CD14-positive monocyte (primary cell): ENCODE measurements at regions not wholly inside any gene's neighbourhood (a gene's known extent, or its start where the extent isn't known, plus 50 kb on each side); places are given as distances from the start of the nearest gene placed in this dataset.

ENCODE experiments used
- DNase-seq, 3 donors: peaks; one replicate each; pipeline ENCODE4 v3.0.0-alpha.2; 2011 to 2022
- H2AFZ ChIP-seq: 2 replicates; pipeline ENCODE4 v1.6.0; 2012; ENCODE audit warnings: mild to moderate bottlenecking, low read depth, low read length, inconsistent platforms; ENCODE audit not compliant: insufficient read depth, poor library complexity, severe bottlenecking
- H3K27ac ChIP-seq, 2 donors: 1 replicate in 1 of 2; 2 replicates in 1 of 2; pipeline ENCODE4 v1.5.1; 2012 to 2013; ENCODE audit warnings: low read length in 2 of 2, control low read depth in 1 of 2, inconsistent platforms in 1 of 2, low read depth in 1 of 2, mild to moderate bottlenecking in 1 of 2
- H3K27me3 ChIP-seq, 2 donors: one replicate each; pipeline versions ENCODE4 v1.6.0 to v1.6.1; 2011 to 2013; ENCODE audit warnings: low read length in 2 of 2; ENCODE audit not compliant: control insufficient read depth in 2 of 2, insufficient read depth in 2 of 2
- H3K36me3 ChIP-seq, 2 donors: replicated peaks in 1 of 2; 1 replicate in 1 of 2; 2 replicates in 1 of 2; pipeline versions ENCODE4 v1.5.1 to v1.6.1; 2012 to 2013; ENCODE audit warnings: low read length in 2 of 2, control low read depth in 1 of 2, inconsistent platforms in 1 of 2, mild to moderate bottlenecking in 1 of 2; ENCODE audit not compliant: insufficient read depth in 2 of 2, control insufficient read depth in 1 of 2
- H3K4me1 ChIP-seq, 2 donors: 1 replicate in 1 of 2; 2 replicates in 1 of 2; pipeline versions ENCODE4 v1.5.1 to v1.6.1; 2012 to 2013; ENCODE audit warnings: low read length in 2 of 2, control low read depth in 1 of 2, inconsistent platforms in 1 of 2, mild to moderate bottlenecking in 1 of 2, moderate library complexity in 1 of 2; ENCODE audit not compliant: insufficient read depth in 2 of 2, control insufficient read depth in 1 of 2
- H3K4me2 ChIP-seq: replicated peaks from 2 replicates; pipeline ENCODE3; 2012; ENCODE audit warnings: low read length, moderate library complexity, mild to moderate bottlenecking; ENCODE audit not compliant: poor library complexity, severe bottlenecking; ENCODE audit errors: extremely low read depth
- H3K4me3 ChIP-seq, 3 experiments: fragments of 200-600 bp in 1 of 3; sonication (generic) in 1 of 3; replicated peaks in 1 of 3; 1 replicate in 2 of 3; 2 replicates in 1 of 3; pipeline ENCODE4 v1.5.1; 2011 to 2013; ENCODE audit warnings: low read length in 3 of 3, mild to moderate bottlenecking in 3 of 3, control low read depth in 2 of 3, low read depth in 2 of 3, inconsistent platforms in 1 of 3, moderate library complexity in 1 of 3
- H3K79me2 ChIP-seq: 2 replicates; pipeline ENCODE4 v1.6.0; 2012; ENCODE audit warnings: mild to moderate bottlenecking, control low read depth, inconsistent platforms, low read length, moderate library complexity; ENCODE audit not compliant: insufficient read depth
- H3K9ac ChIP-seq: 2 replicates; pipeline ENCODE4 v1.6.0; 2017; ENCODE audit warnings: low read length, mild to moderate bottlenecking; ENCODE audit not compliant: insufficient read depth, poor library complexity, severe bottlenecking
- H3K9me3 ChIP-seq, 2 donors: replicated peaks in 1 of 2; 1 replicate in 1 of 2; 2 replicates in 1 of 2; pipeline versions ENCODE4 v1.5.1 to v1.6.1; 2012 to 2013; ENCODE audit warnings: low read length in 2 of 2, control low read depth in 1 of 2; ENCODE audit not compliant: control insufficient read depth in 1 of 2, insufficient read depth in 1 of 2
- H4K20me1 ChIP-seq: 2 replicates; pipeline ENCODE4 v1.6.0; 2012; ENCODE audit warnings: mild to moderate bottlenecking, low read length, control low read depth, moderate library complexity; ENCODE audit not compliant: insufficient read depth
- H3K27ac Mint-ChIP-seq, 7 donors: one replicate each; pipeline ENCODE4 v1.8.0; 2020; ENCODE audit warnings: mild to moderate bottlenecking in 7 of 7, mixed read lengths in 7 of 7, moderate library complexity in 6 of 7, inconsistent platforms in 2 of 7
- H3K27me3 Mint-ChIP-seq, 3 donors: one replicate each; pipeline ENCODE4 v1.8.0; 2021 to 2022; ENCODE audit warnings: low read depth in 3 of 3, mild to moderate bottlenecking in 3 of 3, mixed read lengths in 3 of 3, moderate library complexity in 3 of 3, inconsistent platforms in 1 of 3
- H3K36me3 Mint-ChIP-seq, 2 donors: one replicate each; pipeline ENCODE4 v1.8.0; 2020; ENCODE audit warnings: mixed read lengths in 2 of 2, inconsistent platforms in 1 of 2, mild to moderate bottlenecking in 1 of 2
- H3K4me1 Mint-ChIP-seq: one replicate; pipeline ENCODE4 v1.8.0; 2020; ENCODE audit warnings: mild to moderate bottlenecking, mixed read lengths
- H3K4me3 Mint-ChIP-seq, 2 donors: one replicate each; pipeline ENCODE4 v1.8.0; 2020; ENCODE audit warnings: mild to moderate bottlenecking in 2 of 2, mixed read lengths in 2 of 2, moderate library complexity in 1 of 2
- H3K9me3 Mint-ChIP-seq, 7 donors: one replicate each; pipeline ENCODE4 v1.8.0; 2020 to 2022; ENCODE audit warnings: mixed read lengths in 7 of 7, mild to moderate bottlenecking in 6 of 7, moderate library complexity in 6 of 7, inconsistent platforms in 2 of 7
- WGBS: methylation state at CpG from one replicate; pipeline ENCODE4 v1.1.5; 2013; ENCODE audit warnings: missing lambda C conversion rate; ENCODE audit not compliant: insufficient coverage; 5-methylcytosine and 5-hydroxymethylcytosine counted together
- intact Hi-C, 2 donors: fragments of 100-400 bp; cut with micrococcal nuclease; formaldehyde crosslinking; loops; one replicate each; pipeline versions ENCODE4 v1.15.0 to v1.15.1; 2023
- TF ChIP-seq, protein P1 (sequence below): fragments of 200-600 bp; IDR thresholded peaks from one replicate; pipeline ENCODE4 v1.8.0; 2022; ENCODE audit warnings: antibody characterized with exemption, mild to moderate bottlenecking

DNA sequence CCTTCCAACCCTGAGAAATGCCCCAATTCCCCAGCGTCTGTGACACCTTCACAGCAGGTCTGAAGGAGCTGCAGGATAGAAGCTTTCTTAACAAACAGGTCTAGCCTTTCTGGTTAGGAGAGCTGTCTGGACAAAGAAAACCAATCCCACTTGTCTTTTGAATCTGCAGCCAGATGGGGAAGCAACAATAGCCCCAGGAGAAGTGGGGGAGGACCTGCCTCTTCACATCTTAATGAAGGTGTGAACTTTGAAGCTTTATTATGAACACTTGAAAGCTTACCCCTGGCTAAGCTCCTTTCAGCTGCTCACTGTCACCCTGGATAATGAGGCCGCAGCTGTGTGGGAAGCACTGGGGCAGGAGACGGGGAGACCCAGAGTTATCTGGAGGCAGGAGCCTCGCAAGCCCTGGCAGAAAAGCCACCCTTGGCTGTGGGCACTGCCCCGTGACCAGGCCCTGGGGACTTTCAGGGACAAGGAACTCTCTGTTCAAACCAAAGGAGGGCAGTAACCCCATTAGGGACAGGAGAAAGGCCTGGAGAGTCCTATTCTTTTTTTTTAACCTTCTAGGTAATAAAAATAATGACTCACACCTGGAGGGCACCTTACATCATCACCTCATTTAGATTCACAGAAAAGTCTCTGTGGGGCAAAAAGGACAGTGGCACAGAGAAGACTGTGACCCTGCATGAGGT lies 151.8 kb upstream of the RAD23B start:
- DNase-seq = no peak
- H3K4me1 ChIP-seq = no peaks in the 10 kb centered on the region
- H3K4me3 ChIP-seq = no peak overlapping the region
- no peaks in the 10 kb centered on the region for H3K36me3 ChIP-seq
- no peak overlapping the region for H3K4me2 ChIP-seq
- H3K79me2 ChIP-seq = no peaks in the 10 kb centered on the region
- no peaks in the 10 kb centered on the region for H3K4me1 Mint-ChIP-seq
- H3K27ac ChIP-seq = no peak overlapping the region
- H3K27me3 ChIP-seq = no peaks in the 10 kb centered on the region
- peaks cover 1 to 11% (median 1%) of the 10 kb centered on the region in 3 donors for H3K27me3 Mint-ChIP-seq
- H4K20me1 ChIP-seq = no peaks in the 10 kb centered on the region
- TF ChIP-seq, protein P1, sequence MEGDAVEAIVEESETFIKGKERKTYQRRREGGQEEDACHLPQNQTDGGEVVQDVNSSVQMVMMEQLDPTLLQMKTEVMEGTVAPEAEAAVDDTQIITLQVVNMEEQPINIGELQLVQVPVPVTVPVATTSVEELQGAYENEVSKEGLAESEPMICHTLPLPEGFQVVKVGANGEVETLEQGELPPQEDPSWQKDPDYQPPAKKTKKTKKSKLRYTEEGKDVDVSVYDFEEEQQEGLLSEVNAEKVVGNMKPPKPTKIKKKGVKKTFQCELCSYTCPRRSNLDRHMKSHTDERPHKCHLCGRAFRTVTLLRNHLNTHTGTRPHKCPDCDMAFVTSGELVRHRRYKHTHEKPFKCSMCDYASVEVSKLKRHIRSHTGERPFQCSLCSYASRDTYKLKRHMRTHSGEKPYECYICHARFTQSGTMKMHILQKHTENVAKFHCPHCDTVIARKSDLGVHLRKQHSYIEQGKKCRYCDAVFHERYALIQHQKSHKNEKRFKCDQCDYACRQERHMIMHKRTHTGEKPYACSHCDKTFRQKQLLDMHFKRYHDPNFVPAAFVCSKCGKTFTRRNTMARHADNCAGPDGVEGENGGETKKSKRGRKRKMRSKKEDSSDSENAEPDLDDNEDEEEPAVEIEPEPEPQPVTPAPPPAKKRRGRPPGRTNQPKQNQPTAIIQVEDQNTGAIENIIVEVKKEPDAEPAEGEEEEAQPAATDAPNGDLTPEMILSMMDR = no peak
- intact Hi-C loops = no loop called here
- H3K27ac Mint-ChIP-seq = no peak overlapping the region
- H3K9me3 ChIP-seq = no peaks in the 10 kb centered on the region
- H3K9me3 Mint-ChIP-seq = peaks cover 0 to 2% (median 0%) of the 10 kb centered on the region in 7 donors
- no peak overlapping the region for H2AFZ ChIP-seq
- H3K4me3 Mint-ChIP-seq = no peak overlapping the region
- H3K9ac ChIP-seq = no peak overlapping the region
- 89% methylated on average over 5 of the region's 5 CpGs for WGBS
- H3K36me3 Mint-ChIP-seq = no peaks in the 10 kb centered on the region

DNA sequence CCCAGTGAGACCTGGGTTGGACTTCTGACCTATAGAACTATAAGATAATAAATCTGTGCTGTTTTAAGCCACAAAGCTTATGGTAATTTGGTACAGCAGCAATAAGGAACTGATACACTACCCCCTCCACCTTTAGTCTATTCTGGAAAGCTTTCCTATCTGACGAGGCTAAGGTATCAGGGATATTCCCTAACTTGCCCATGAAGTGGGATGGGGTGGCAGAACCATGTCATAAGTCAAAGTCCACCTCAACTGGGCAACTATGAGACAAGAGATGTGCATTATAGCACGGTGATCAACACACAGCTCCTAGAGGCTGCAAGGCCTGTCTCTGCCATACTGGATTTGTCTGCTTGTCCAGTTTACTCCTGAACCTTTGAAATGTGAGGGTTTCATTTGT lies 146.8 kb upstream of the RAD23B start:
- Histone ChIP-seq H3K36me3 (no peaks in the 10 kb centered on the region), H3K9ac (no peak overlapping the region), H3K4me3 (no peak overlapping the region), H3K79me2 (no peaks in the 10 kb centered on the region), H3K9me3 (no peaks in the 10 kb centered on the region), H3K27ac (no peak overlapping the region), H3K27me3 (no peaks in the 10 kb centered on the region), H3K4me1 (no peaks in the 10 kb centered on the region), H2AFZ (no peak overlapping the region), H4K20me1 (no peaks in the 10 kb centered on the region), H3K4me2 (no peak overlapping the region)
- intact Hi-C loops = no loop called here
- no peaks in the 10 kb centered on the region for H3K36me3 Mint-ChIP-seq
- H3K4me1 Mint-ChIP-seq = no peaks in the 10 kb centered on the region
- no peaks in the 10 kb centered on the region for H3K9me3 Mint-ChIP-seq
- H3K4me3 Mint-ChIP-seq = no peak overlapping the region
- WGBS = no CpG with 5 or more reads among the region's 2 CpGs
- peaks cover 1 to 3% (median 2%) of the 10 kb centered on the region in 3 donors for H3K27me3 Mint-ChIP-seq
- TF ChIP-seq, protein P1 = no peak
- no peak for DNase-seq
- H3K27ac Mint-ChIP-seq = no peak overlapping the region
